HEK293 (cell line): ENCODE measurements at regions not wholly inside any gene's neighbourhood (a gene's known extent, or its start where the extent isn't known, plus 50 kb on each side); places are given as distances from the start of the nearest gene placed in this dataset.

Experiments used
- CTCF ChIA-PET: fragments of 350-600 bp; formaldehyde crosslinking; extraction: SDS; loops from one replicate; lab custom pipeline; 2021; ENCODE audit warnings: antibody characterized with exemption; lab: Yijun Ruan, JAX
- POLR2A ChIA-PET: fragments of 300-600 bp; formaldehyde crosslinking; extraction: SDS; loops from one replicate; lab custom pipeline; 2020; ENCODE audit warnings: antibody characterized with exemption, inconsistent platforms; lab: Yijun Ruan, JAX
- H3K27ac ChIP-seq: fragments of 200-500 bp; sonication (Bioruptor generic); 2 replicates; pipeline ENCODE4 v1.5.1; 2014; ENCODE audit warnings: low read depth, low read length, control low read depth, inconsistent platforms; ENCODE audit errors: extremely low read depth
- H3K36me3 ChIP-seq, 2 experiments: fragments of 200-500 bp in 1 of 2; sonication (Bioruptor generic) in 1 of 2; 1 replicate in 1 of 2; 2 replicates in 1 of 2; pipeline ENCODE4 v1.5.1; 2014 to 2017; ENCODE audit warnings: inconsistent platforms in 2 of 2, low read length in 2 of 2; ENCODE audit not compliant: control insufficient read depth in 2 of 2, insufficient read depth in 1 of 2
- H3K4me1 ChIP-seq: fragments of 200-500 bp; sonication (Bioruptor generic); 2 replicates; pipeline ENCODE4 v1.5.1; 2014; ENCODE audit warnings: mild to moderate bottlenecking, low read length, inconsistent platforms; ENCODE audit not compliant: control insufficient read depth, insufficient read depth
- H3K4me3 ChIP-seq: 2 replicates; pipeline ENCODE4 v1.5.1; 2011; ENCODE audit warnings: low read depth, mild to moderate bottlenecking, control low read depth, low read length, moderate library complexity
- H3K9me3 ChIP-seq: fragments of 200-500 bp; sonication (Bioruptor generic); 2 replicates; pipeline ENCODE4 v1.5.1; 2014; ENCODE audit warnings: low read depth, low read length, inconsistent platforms; ENCODE audit not compliant: control insufficient read depth, insufficient read depth
- EGR2 ChIP-seq: fragments of 450-650 bp; formaldehyde crosslinking; IDR thresholded peaks from 2 replicates; pipeline ENCODE4 v1.5.1; 2016; ENCODE audit warnings: low read depth, missing biosample characterization, missing genetic modification characterization
- GLIS2 ChIP-seq: fragments of 450-650 bp; formaldehyde crosslinking; IDR thresholded peaks from 2 replicates; pipeline ENCODE4 v1.5.1; 2016; ENCODE audit warnings: missing biosample characterization, missing genetic modification characterization
- IKZF3 ChIP-seq: fragments of 450-650 bp; IDR thresholded peaks from 2 replicates; pipeline ENCODE4 v1.5.0; 2018; ENCODE audit warnings: missing biosample characterization, mild to moderate bottlenecking, missing genetic modification characterization, moderate library complexity
- MYNN ChIP-seq: fragments of 450-650 bp; formaldehyde crosslinking; IDR thresholded peaks from 2 replicates; pipeline ENCODE4 v1.5.1; 2016; ENCODE audit warnings: missing biosample characterization, missing genetic modification characterization, borderline replicate concordance
- OVOL3 ChIP-seq: fragments of 450-650 bp; formaldehyde crosslinking; IDR thresholded peaks from 2 replicates; pipeline ENCODE4 v1.5.1; 2016; ENCODE audit warnings: missing biosample characterization, missing genetic modification characterization
- PRDM6 ChIP-seq: fragments of 450-650 bp; formaldehyde crosslinking; IDR thresholded peaks from 2 replicates; pipeline ENCODE4 v1.5.1; 2017; ENCODE audit warnings: missing biosample characterization, missing genetic modification characterization
- RBAK ChIP-seq: fragments of 450-650 bp; formaldehyde crosslinking; IDR thresholded peaks from 2 replicates; pipeline ENCODE4 v1.5.1; 2016; ENCODE audit warnings: missing biosample characterization, missing genetic modification characterization
- SCRT2 ChIP-seq: fragments of 450-650 bp; formaldehyde crosslinking; IDR thresholded peaks from 2 replicates; pipeline ENCODE4 v1.5.1; 2016; ENCODE audit warnings: missing biosample characterization, missing genetic modification characterization
- SP2 ChIP-seq: fragments of 450-650 bp; formaldehyde crosslinking; IDR thresholded peaks from 2 replicates; pipeline ENCODE4 v1.5.1; 2016; ENCODE audit warnings: missing biosample characterization, missing genetic modification characterization
- TRIM28 ChIP-seq: IDR thresholded peaks from 2 replicates; pipeline ENCODE4 v1.6.1; 2011; ENCODE audit warnings: low read length, control low read depth, borderline replicate concordance
- WT1 ChIP-seq: fragments of 450-650 bp; formaldehyde crosslinking; IDR thresholded peaks from 2 replicates; pipeline ENCODE4 v1.5.1; 2016; ENCODE audit warnings: missing biosample characterization, missing genetic modification characterization
- ZBTB21 ChIP-seq: fragments of 450-650 bp; formaldehyde crosslinking; IDR thresholded peaks from 2 replicates; pipeline ENCODE4 v1.5.1; 2017; ENCODE audit warnings: missing biosample characterization, missing genetic modification characterization
- ZBTB8A ChIP-seq: fragments of 450-650 bp; formaldehyde crosslinking; IDR thresholded peaks from 2 replicates; pipeline ENCODE4 v1.5.1; 2016; ENCODE audit warnings: missing biosample characterization, missing genetic modification characterization
- ZNF248 ChIP-seq: fragments of 450-650 bp; formaldehyde crosslinking; IDR thresholded peaks from 2 replicates; pipeline ENCODE4 v1.5.1; 2017; ENCODE audit warnings: missing biosample characterization, missing genetic modification characterization
- ZNF266 ChIP-seq: fragments of 450-650 bp; formaldehyde crosslinking; IDR thresholded peaks from 2 replicates; pipeline ENCODE4 v1.5.1; 2016; ENCODE audit warnings: missing biosample characterization, missing genetic modification characterization, low read depth
- ZNF292 ChIP-seq: fragments of 450-650 bp; formaldehyde crosslinking; IDR thresholded peaks from 2 replicates; pipeline ENCODE4 v1.5.1; 2016; ENCODE audit warnings: low read depth, missing biosample characterization, missing genetic modification characterization, borderline replicate concordance
- ZNF324 ChIP-seq: fragments of 450-650 bp; formaldehyde crosslinking; IDR thresholded peaks from 2 replicates; pipeline ENCODE4 v1.5.1; 2016; ENCODE audit warnings: missing biosample characterization, missing genetic modification characterization
- ZNF366 ChIP-seq: fragments of 450-650 bp; formaldehyde crosslinking; conservative IDR thresholded peaks from 2 replicates; pipeline ENCODE4 v1.5.1; 2016; ENCODE audit warnings: missing biosample characterization, missing genetic modification characterization
- ZNF426 ChIP-seq: fragments of 450-650 bp; formaldehyde crosslinking; IDR thresholded peaks from 2 replicates; pipeline ENCODE4 v1.5.1; 2017; ENCODE audit warnings: missing biosample characterization, missing genetic modification characterization, mild to moderate bottlenecking, inconsistent platforms, moderate library complexity
- ZNF549 ChIP-seq: fragments of 450-650 bp; IDR thresholded peaks from 2 replicates; pipeline ENCODE4 v1.5.1; 2018; ENCODE audit warnings: missing biosample characterization, missing genetic modification characterization, mild to moderate bottlenecking, inconsistent platforms, moderate library complexity
- ZNF555 ChIP-seq: fragments of 450-650 bp; formaldehyde crosslinking; conservative IDR thresholded peaks from 2 replicates; pipeline ENCODE4 v1.5.1; 2017; ENCODE audit warnings: missing biosample characterization, mild to moderate bottlenecking, missing genetic modification characterization, inconsistent platforms
- ZNF585B ChIP-seq: fragments of 450-650 bp; formaldehyde crosslinking; IDR thresholded peaks from 2 replicates; pipeline ENCODE4 v1.5.1; 2016; ENCODE audit warnings: missing biosample characterization, missing genetic modification characterization
- ZNF623 ChIP-seq: fragments of 450-650 bp; formaldehyde crosslinking; IDR thresholded peaks from 2 replicates; pipeline ENCODE4 v1.5.1; 2016; ENCODE audit warnings: missing biosample characterization, missing genetic modification characterization
- ZNF664 ChIP-seq: fragments of 450-650 bp; formaldehyde crosslinking; IDR thresholded peaks from 2 replicates; pipeline ENCODE4 v1.5.1; 2016; ENCODE audit warnings: missing biosample characterization, missing genetic modification characterization
- ZNF837 ChIP-seq: fragments of 450-650 bp; formaldehyde crosslinking; IDR thresholded peaks from 2 replicates; pipeline ENCODE4 v1.5.1; 2016; ENCODE audit warnings: missing biosample characterization, missing genetic modification characterization
- TF ChIP-seq, protein P1 (sequence below): fragments of 450-650 bp; formaldehyde crosslinking; IDR thresholded peaks from 2 replicates; pipeline ENCODE4 v1.5.1; 2016; ENCODE audit warnings: missing biosample characterization, missing genetic modification characterization
- TF ChIP-seq, protein P2 (sequence below): fragments of 450-650 bp; IDR thresholded peaks from 2 replicates; pipeline ENCODE4 v1.5.1; 2018; ENCODE audit warnings: missing biosample characterization, missing genetic modification characterization
- TF ChIP-seq, protein P3 (sequence below): fragments of 450-650 bp; formaldehyde crosslinking; IDR thresholded peaks from 2 replicates; pipeline ENCODE4 v1.5.1; 2016; ENCODE audit warnings: missing biosample characterization, missing genetic modification characterization, borderline replicate concordance

DNA sequence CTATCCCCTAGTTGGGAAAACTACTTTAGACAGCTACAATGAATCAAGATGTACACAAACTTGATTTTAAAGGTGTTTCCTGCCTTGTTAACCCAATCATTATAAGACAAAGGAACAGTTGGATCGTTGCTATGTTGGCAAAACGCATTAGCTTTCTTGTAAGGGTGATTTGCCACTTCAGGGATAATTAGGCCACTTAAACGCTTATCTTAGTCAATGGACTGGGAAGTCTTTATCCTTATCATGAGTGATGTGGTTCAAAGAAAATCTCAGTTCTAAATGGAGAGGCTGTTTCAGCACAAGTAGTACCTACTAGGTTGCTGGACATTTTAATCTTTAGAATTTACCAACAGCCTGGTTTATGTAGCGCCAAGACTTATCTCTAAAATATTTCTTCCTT lies 406.1 kb upstream of the MEX3C start (continued):
- no peak for TF ChIP-seq IKZF3 (tag by site-specific recombination)
- TF ChIP-seq ZBTB21 (tag by site-specific recombination) = no peak
- TF ChIP-seq MYNN (tag by site-specific recombination) = no peak
- TF ChIP-seq ZNF248 (tag by site-specific recombination) = no peak
- TF ChIP-seq, protein P1, sequence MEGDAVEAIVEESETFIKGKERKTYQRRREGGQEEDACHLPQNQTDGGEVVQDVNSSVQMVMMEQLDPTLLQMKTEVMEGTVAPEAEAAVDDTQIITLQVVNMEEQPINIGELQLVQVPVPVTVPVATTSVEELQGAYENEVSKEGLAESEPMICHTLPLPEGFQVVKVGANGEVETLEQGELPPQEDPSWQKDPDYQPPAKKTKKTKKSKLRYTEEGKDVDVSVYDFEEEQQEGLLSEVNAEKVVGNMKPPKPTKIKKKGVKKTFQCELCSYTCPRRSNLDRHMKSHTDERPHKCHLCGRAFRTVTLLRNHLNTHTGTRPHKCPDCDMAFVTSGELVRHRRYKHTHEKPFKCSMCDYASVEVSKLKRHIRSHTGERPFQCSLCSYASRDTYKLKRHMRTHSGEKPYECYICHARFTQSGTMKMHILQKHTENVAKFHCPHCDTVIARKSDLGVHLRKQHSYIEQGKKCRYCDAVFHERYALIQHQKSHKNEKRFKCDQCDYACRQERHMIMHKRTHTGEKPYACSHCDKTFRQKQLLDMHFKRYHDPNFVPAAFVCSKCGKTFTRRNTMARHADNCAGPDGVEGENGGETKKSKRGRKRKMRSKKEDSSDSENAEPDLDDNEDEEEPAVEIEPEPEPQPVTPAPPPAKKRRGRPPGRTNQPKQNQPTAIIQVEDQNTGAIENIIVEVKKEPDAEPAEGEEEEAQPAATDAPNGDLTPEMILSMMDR (tag by site-specific recombination) = no peak
- no peak for TF ChIP-seq ZNF664 (tag by site-specific recombination)
- no peak for TF ChIP-seq EGR2
- TF ChIP-seq ZNF426 (tag by site-specific recombination) = no peak
- no peak for TF ChIP-seq PRDM6 (tag by site-specific recombination)

GRCh38 chr18:51610481-51610880 lies 413.0 kb upstream of the MEX3C start:
- Histone ChIP-seq H3K9me3 (no peaks in the 10 kb centered on the region), H3K27ac (no peak overlapping the region), H3K36me3 (no peaks in the 10 kb centered on the region), H3K4me3 (no peak overlapping the region), H3K4me1 (no peaks in the 10 kb centered on the region)
- ChIA-PET POLR2A (no interaction called here), CTCF (interaction anchor here (2.6 kb wide), 1 partner anchor 11 kb away, joined by 18 read pairs; no protein-coding TSS in a partner anchor)
- TF ChIP-seq TRIM28 = no peak
- TF ChIP-seq GLIS2 (tag by site-specific recombination) = no peak
- TF ChIP-seq, protein P2, sequence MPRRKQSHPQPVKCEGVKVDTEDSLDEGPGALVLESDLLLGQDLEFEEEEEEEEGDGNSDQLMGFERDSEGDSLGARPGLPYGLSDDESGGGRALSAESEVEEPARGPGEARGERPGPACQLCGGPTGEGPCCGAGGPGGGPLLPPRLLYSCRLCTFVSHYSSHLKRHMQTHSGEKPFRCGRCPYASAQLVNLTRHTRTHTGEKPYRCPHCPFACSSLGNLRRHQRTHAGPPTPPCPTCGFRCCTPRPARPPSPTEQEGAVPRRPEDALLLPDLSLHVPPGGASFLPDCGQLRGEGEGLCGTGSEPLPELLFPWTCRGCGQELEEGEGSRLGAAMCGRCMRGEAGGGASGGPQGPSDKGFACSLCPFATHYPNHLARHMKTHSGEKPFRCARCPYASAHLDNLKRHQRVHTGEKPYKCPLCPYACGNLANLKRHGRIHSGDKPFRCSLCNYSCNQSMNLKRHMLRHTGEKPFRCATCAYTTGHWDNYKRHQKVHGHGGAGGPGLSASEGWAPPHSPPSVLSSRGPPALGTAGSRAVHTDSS (tag by site-specific recombination) = no peak

GRCh38 chr18:51611326-51611725 lies 413.8 kb upstream of the MEX3C start:
- POLR2A ChIA-PET = no interaction called here
- H3K4me3 ChIP-seq = no peak overlapping the region
- no peaks in the 10 kb centered on the region for H3K9me3 ChIP-seq
- TF ChIP-seq RBAK (tag by site-specific recombination) (no peak), OVOL3 (tag by site-specific recombination) (no peak), ZNF266 (tag by site-specific recombination) (no peak), ZNF623 (tag by site-specific recombination) (no peak), ZNF366 (no peak), SCRT2 (tag by site-specific recombination) (no peak), ZNF549 (tag by site-specific recombination) (no peak), ZNF555 (no peak), SP2 (tag by site-specific recombination) (no peak), ZNF292 (tag by site-specific recombination) (no peak), ZNF837 (no peak), ZBTB8A (tag by site-specific recombination) (no peak), WT1 (tag by site-specific recombination) (no peak), ZNF585B (tag by site-specific recombination) (no peak), ZNF324 (no peak)
- TF ChIP-seq, protein P3, sequence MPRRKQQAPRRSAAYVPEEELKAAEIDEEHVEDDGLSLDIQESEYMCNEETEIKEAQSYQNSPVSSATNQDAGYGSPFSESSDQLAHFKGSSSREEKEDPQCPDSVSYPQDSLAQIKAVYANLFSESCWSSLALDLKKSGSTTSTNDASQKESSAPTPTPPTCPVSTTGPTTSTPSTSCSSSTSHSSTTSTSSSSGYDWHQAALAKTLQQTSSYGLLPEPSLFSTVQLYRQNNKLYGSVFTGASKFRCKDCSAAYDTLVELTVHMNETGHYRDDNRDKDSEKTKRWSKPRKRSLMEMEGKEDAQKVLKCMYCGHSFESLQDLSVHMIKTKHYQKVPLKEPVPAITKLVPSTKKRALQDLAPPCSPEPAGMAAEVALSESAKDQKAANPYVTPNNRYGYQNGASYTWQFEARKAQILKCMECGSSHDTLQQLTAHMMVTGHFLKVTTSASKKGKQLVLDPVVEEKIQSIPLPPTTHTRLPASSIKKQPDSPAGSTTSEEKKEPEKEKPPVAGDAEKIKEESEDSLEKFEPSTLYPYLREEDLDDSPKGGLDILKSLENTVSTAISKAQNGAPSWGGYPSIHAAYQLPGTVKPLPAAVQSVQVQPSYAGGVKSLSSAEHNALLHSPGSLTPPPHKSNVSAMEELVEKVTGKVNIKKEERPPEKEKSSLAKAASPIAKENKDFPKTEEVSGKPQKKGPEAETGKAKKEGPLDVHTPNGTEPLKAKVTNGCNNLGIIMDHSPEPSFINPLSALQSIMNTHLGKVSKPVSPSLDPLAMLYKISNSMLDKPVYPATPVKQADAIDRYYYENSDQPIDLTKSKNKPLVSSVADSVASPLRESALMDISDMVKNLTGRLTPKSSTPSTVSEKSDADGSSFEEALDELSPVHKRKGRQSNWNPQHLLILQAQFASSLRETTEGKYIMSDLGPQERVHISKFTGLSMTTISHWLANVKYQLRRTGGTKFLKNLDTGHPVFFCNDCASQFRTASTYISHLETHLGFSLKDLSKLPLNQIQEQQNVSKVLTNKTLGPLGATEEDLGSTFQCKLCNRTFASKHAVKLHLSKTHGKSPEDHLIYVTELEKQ (tag by site-specific recombination) = no peak
- H3K27ac ChIP-seq = no peak overlapping the region
- CTCF ChIA-PET = interaction anchor here (0.6 to 2.6 kb wide), 2 partner anchors 10 to 475 kb away, joined by 4 to 18 read pairs; no protein-coding TSS in a partner anchor
- H3K36me3 ChIP-seq = no peaks in the 10 kb centered on the region
- H3K4me1 ChIP-seq = no peaks in the 10 kb centered on the region
